GM21737 (cell line): ENCODE measurements at regions not wholly inside any gene's neighbourhood (a gene's known extent, or its start where the extent isn't known, plus 50 kb on each side); places are given as distances from the start of the nearest gene placed in this dataset.

Experiments
- ATAC-seq: cut with Tn5 transposase; IDR thresholded peaks from one replicate; pipeline ENCODE4 v1.9.1; 2021; ENCODE audit warnings: mild to moderate bottlenecking, moderate library complexity; ENCODE audit not compliant: unreplicated experiment

- ATAC-seq: no peak
Observed at GRCh38 chr20:50311308-50312001, 120.8 kb downstream of the CEBPB start.

GRCh38 chr20:50312002-50312681, 121.5 kb downstream of the CEBPB start:
- ATAC-seq: no peak

- no peak for ATAC-seq
Observed at GRCh38 chr20:50312682-50313521, 122.3 kb downstream of the CEBPB start.

GRCh38 chr20:50313522-50313820, 122.8 kb downstream of the CEBPB start:
- no peak for ATAC-seq

GRCh38 chr20:50313827-50314677, 123.4 kb downstream of the CEBPB start:
- ATAC-seq: no peak

- ATAC-seq: no peak
Observed at GRCh38 chr20:50314678-50315335, 124.2 kb downstream of the CEBPB start.

GRCh38 chr20:50315586-50316551, 125.2 kb downstream of the CEBPB start:
- no peak for ATAC-seq

- no peak for ATAC-seq
Observed at GRCh38 chr20:50317116-50317515, 126.5 kb downstream of the CEBPB start.

- ATAC-seq: no peak
Observed at GRCh38 chr20:50317609-50318008, 127.0 kb downstream of the CEBPB start.

- ATAC-seq: no peak
Observed at GRCh38 chr20:50318710-50319109, 128.1 kb downstream of the CEBPB start.

GRCh38 chr20:50320005-50320900, 129.6 kb downstream of the CEBPB start:
- no peak for ATAC-seq

- no peak for ATAC-seq
Observed at GRCh38 chr20:50320901-50321796, 130.5 kb downstream of the CEBPB start.

- ATAC-seq: no peak
Observed at GRCh38 chr20:50321797-50322480, 131.3 kb downstream of the CEBPB start.

- no peak for ATAC-seq
Observed at GRCh38 chr20:50322703-50323131, 132.1 kb downstream of the CEBPB start.

- ATAC-seq: no peak
Observed at GRCh38 chr20:50323209-50323608, 132.6 kb downstream of the CEBPB start.
